GM12864 (cell line): ENCODE measurements at regions not wholly inside any gene's neighbourhood (a gene's known extent, or its start where the extent isn't known, plus 50 kb on each side); places are given as distances from the start of the nearest gene placed in this dataset.

Experiments
- DNase-seq: peaks from one replicate; pipeline ENCODE4 v3.0.0-alpha.2; 2011; ENCODE audit warnings: low read depth
- H3K4me3 ChIP-seq: 2 replicates; pipeline ENCODE4 v1.5.1; 2011; ENCODE audit warnings: mild to moderate bottlenecking, low read depth, low read length, control low read depth
- TF ChIP-seq, protein P1 (sequence below): IDR thresholded peaks from 2 replicates; pipeline ENCODE4 v1.5.1; 2011; ENCODE audit warnings: low read depth, mild to moderate bottlenecking, moderate library complexity, low read length, control low read depth, inconsistent platforms; ENCODE audit errors: missing control alignments

- H3K4me3 ChIP-seq = no peak overlapping the region
- no peak for DNase-seq
- TF ChIP-seq, protein P1, sequence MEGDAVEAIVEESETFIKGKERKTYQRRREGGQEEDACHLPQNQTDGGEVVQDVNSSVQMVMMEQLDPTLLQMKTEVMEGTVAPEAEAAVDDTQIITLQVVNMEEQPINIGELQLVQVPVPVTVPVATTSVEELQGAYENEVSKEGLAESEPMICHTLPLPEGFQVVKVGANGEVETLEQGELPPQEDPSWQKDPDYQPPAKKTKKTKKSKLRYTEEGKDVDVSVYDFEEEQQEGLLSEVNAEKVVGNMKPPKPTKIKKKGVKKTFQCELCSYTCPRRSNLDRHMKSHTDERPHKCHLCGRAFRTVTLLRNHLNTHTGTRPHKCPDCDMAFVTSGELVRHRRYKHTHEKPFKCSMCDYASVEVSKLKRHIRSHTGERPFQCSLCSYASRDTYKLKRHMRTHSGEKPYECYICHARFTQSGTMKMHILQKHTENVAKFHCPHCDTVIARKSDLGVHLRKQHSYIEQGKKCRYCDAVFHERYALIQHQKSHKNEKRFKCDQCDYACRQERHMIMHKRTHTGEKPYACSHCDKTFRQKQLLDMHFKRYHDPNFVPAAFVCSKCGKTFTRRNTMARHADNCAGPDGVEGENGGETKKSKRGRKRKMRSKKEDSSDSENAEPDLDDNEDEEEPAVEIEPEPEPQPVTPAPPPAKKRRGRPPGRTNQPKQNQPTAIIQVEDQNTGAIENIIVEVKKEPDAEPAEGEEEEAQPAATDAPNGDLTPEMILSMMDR = no peak
Observed at GRCh38 chr2:199216253-199216652, 241.5 kb downstream of the SATB2 start.

DNA sequence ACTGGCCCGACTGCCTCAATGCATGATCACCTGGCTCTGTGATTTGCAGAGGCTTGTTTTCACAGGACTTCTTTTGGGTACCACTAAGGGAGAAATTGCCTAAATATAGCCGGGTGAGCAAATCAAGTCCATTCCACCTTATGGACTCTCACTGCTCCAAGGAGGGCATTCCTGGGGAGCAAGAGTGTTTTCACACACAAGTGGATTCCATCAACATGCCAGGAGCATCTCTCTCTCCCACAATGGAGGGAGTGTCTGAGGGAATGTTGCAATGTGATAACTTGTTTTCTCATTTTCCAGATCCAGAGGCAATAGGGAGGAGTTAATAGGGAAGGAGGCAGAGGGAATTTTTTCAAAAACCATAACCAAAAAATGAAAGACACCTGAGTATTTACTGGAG is 250.7 kb downstream of the SATB2 start:
- TF ChIP-seq, protein P1 = no peak
- H3K4me3 ChIP-seq = no peak overlapping the region
- DNase-seq = no peak

DNA sequence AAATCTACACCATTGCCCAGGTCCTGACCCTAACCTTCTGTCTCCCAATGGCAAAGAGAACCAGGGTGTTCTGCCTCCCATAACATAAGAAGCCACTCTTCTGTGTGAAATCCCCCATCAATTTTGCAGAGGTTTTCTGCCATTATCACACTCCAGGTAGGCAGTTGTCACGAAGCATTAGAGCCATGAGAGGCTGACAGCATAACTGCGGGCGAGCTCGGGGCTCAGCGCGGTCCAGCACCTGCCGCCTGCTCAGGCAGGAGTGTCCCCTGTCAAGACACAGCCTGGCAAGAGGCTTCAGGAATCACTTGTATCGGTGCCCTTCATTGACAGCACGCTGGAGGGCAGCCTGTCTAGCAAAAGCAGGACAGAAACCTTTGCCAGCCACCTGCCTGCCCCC is 251.2 kb downstream of the SATB2 start:
- H3K4me3 ChIP-seq = no peak overlapping the region
- TF ChIP-seq, protein P1 = no peak
- no peak for DNase-seq

GRCh38 chr2:199202964-199203363 is 254.8 kb downstream of the SATB2 start:
- no peak for DNase-seq
- TF ChIP-seq, protein P1 = no peak
- no peak overlapping the region for H3K4me3 ChIP-seq

DNA sequence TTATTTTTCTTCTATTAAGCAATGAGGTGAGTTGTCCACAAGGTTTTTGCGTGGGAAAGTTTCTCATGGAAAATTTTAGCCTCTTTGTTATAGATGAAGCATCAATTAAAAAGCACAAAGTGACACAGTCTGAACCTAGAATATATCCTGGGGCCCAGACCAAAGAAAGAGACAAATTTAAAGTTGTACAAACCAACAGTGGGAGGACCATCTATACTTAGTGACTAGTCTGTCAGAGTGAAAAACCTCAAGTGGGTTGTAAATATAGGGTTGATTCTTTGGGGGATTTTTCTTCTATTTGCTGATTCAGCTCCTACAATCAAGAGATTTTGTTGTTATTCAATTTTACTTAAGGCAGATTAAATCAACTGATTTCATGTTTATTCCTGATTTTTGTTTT is 256.2 kb downstream of the SATB2 start:
- H3K4me3 ChIP-seq = no peak overlapping the region
- TF ChIP-seq, protein P1 = no peak
- DNase-seq = no peak

- TF ChIP-seq, protein P1 = no peak
- no peak overlapping the region for H3K4me3 ChIP-seq
- DNase-seq = no peak
Observed at GRCh38 chr2:199199797-199200196, 257.9 kb downstream of the SATB2 start.

DNA sequence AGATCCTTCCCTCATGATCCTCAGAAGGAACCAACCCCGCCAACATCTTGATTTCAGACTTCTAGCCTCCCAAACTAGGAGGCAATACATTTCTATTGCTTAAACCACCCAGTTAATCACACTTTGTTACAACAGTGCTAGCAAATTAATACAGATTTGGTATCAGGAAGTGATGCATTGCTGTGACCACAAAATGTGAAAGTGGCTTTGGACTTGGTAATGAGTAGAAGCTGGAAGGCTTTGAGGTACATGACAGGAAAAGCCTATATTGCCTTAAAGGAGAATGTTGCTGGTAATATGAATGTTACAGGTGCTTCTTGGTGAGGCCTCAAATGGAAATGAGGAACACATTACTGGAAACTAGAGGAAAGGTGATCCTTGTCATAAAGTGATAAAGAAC is 260.3 kb downstream of the SATB2 start:
- DNase-seq = no peak
- no peak overlapping the region for H3K4me3 ChIP-seq
- TF ChIP-seq, protein P1 = no peak
